K562 (cell line): ENCODE measurements at regions not wholly inside any gene's neighbourhood (a gene's known extent, or its start where the extent isn't known, plus 50 kb on each side); places are given as distances from the start of the nearest gene placed in this dataset.
"Not testable (repeated sequence)": the region's sequence is repeated elsewhere in the genome, so short reads cannot be mapped to it uniquely, and the experiment has no call there.

Source experiments
- CTCF ChIP-seq, 3 experiments: IDR thresholded peaks in 2 of 3; conservative IDR thresholded peaks in 1 of 3; 2 replicates each; pipeline ENCODE4 v1.5.1; 2011 to 2012; ENCODE audit warnings: low read length in 3 of 3, mild to moderate bottlenecking in 3 of 3, control low read depth in 2 of 3, improper control_type of control experiment in 1 of 3, inconsistent platforms in 1 of 3, low read depth in 1 of 3, mixed read lengths in 1 of 3, moderate library complexity in 1 of 3; ENCODE audit not compliant: insufficient read depth in 2 of 3
- POLR2H ChIP-seq: IDR thresholded peaks from 2 replicates; pipeline ENCODE4 v1.6.1; 2016; ENCODE audit warnings: missing genetic modification characterization, low read depth, mild to moderate bottlenecking, control low read depth, missing compliant biosample characterization, moderate library complexity

- TF ChIP-seq POLR2H; CTCF (IDR thresholded peaks at IDR 0.05 in 2 of 3, conservative IDR thresholded peaks at IDR 0.05 in 1 of 3; ENCODE audit: insufficient read depth in 2 of 3, low read depth in 1 of 3, low read length in 3 of 3): not testable (repeated sequence)
Observed at GRCh38 chr18:10608450-10608849, 82.6 kb downstream of the NAPG start.
